ENCODE measurements at regions not wholly inside any gene's neighbourhood (a gene's known extent, or its start where the extent isn't known, plus 50 kb on each side); places are given as distances from the start of the nearest gene placed in this dataset.

- no peak for TF ChIP-seq CTCF (IDR thresholded peaks at IDR 0.05)
- TF ChIP-seq POLR2AphosphoS5 (IDR thresholded peaks at IDR 0.05; ENCODE audit: insufficient read depth in 1 of 2, low read depth in 1 of 2) = no peak
- no peak for TF ChIP-seq POLR2A (IDR thresholded peaks at IDR 0.05)
These were observed 185.3 kb downstream of the TMEM132E start for GRCh38 chr17:34764716-34765115.

Measured in vagina (tissue), 2 donors.